NCI-H2196 (cell line): ENCODE measurements at regions not wholly inside any gene's neighbourhood (a gene's known extent, or its start where the extent isn't known, plus 50 kb on each side); places are given as distances from the start of the nearest gene placed in this dataset.

Experiments
- DNase-seq: peaks from one replicate; lab custom pipeline; 2025; ENCODE audit not compliant: unreplicated experiment; lab: John Stamatoyannopoulos, UW

DNA sequence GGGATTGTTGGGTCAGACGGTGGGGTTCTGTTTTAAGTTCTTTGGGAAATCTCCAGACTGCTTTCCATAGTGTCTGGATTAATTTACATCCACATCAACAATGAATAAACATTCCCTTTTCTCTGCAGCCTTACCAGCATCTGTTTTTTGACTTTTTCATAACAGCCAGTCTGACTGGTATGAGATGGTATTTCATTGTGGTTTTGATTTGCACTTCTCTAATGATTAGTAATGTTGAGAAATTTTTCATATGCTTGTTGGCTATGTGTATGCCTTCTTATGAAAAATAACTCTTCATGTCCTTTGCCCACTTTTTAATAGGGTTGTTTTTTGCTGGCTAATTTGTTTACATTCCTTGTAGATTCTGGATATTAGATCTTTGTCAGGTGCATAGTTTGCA is 140.8 kb upstream of the CNTN1 start:
- no peak for DNase-seq

DNA sequence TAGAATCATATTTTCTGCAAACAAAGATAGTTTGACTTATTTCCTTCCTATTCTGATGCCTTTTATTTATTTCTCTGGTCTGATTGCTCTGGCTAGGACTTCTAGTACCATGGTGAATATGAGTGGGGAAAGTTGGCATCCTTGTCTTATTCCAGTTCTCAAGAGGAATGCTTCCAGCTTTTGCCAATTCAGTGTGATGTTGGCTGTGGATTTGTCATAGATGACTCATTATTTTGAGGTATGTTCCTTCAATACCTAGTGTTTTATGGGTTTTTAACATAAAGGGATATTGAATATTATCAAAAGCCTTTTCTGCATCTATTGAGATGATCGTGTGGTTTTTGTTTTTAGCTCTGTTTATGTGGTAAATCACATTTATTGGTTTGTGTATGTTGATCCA is 139.4 kb upstream of the CNTN1 start:
- no peak for DNase-seq

- no peak for DNase-seq
Observed at GRCh38 chr12:40557980-40558379, 134.3 kb upstream of the CNTN1 start.

GRCh38 chr12:40559865-40560264 is 132.4 kb upstream of the CNTN1 start:
- DNase-seq, result no peak

GRCh38 chr12:40560848-40561247 is 131.4 kb upstream of the CNTN1 start:
- DNase-seq, result no peak

DNA sequence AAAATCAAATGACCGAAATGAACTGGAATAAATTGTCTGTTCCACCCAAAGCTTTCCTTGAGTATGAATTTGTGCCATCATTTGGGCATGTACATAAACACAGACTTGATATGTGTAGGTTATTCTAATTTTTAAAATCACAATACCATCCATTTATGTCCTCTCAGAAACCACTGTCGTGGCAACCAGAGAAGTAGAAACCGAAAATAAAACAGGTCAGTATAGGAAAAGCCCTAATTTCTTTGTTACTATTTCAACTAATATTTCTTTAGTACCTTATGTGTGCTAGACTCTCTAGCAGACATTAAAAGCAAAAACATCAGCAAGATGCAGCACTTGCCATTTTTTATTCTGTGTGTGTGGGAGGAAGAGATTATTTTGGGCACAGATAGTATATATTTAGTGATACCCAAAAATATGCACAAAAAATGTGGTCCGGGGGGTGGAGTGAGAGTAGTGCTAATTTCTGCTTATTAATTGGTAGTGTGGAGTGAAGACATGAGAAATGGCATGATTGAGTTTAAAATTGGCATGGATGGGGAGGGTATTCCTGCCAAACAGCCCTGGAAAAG is 130.8 kb upstream of the CNTN1 start:
- DNase-seq, result no peak

DNA sequence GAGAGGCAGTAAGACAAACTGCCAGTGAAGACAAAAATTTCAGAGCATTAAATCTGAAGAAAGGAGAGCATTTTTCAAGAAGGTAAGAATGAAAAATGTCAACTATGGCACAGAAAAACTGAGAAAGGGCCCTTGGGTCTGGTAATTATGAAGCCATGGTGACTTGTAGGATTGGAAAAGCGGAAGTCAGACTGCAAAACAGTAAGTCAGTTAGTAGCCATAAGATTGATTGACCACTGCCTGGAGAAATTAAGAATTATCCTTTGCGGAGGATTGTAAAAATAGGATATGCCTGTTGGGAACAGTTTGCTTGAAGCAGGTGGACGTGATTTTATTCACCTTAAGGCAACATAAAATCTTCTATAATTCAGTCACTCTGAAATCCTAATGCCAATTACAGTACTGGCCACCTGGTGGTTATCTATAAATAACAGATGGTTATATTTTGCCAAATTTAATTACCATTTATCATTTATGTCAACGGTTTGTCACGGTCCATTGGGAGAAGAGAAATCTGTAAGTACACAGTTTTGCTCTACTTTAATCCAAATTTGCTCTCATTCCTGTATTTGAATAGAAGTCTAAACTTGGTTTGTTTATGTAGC is 127.1 kb upstream of the CNTN1 start:
- no peak for DNase-seq

DNA sequence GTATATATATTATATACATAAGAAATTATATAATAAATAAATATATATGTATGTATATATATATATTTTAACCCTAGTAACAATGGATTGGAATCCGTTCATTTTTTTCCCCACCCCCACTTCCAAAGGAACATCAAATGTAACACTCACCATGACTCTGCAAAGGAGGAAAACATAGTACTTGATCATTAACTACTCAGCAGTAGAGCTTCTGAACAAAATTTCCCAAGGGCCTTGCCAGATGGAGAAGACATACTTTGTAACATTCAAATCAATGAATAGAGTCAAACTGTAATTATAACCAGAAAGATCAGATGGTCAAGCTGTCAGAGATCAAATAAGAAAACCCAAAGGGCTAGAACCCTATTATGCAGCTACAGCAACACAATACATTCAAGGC is 126.0 kb upstream of the CNTN1 start:
- DNase-seq, result no peak

GRCh38 chr12:40569626-40570179 is 122.5 kb upstream of the CNTN1 start:
- no peak for DNase-seq

- no peak for DNase-seq
Observed at GRCh38 chr12:40573024-40573423, 119.2 kb upstream of the CNTN1 start.

- DNase-seq, result no peak
Observed at GRCh38 chr12:40575987-40576386, 116.3 kb upstream of the CNTN1 start.

- no peak for DNase-seq
Observed at GRCh38 chr12:40577834-40578233, 114.4 kb upstream of the CNTN1 start.

- no peak for DNase-seq
Observed at GRCh38 chr12:40579687-40580086, 112.6 kb upstream of the CNTN1 start.

- no peak for DNase-seq
Observed at GRCh38 chr12:40580346-40580745, 111.9 kb upstream of the CNTN1 start.

- DNase-seq, result no peak
Observed at GRCh38 chr12:40581889-40582288, 110.3 kb upstream of the CNTN1 start.

GRCh38 chr12:40583743-40584142 is 108.5 kb upstream of the CNTN1 start:
- DNase-seq, result no peak

DNA sequence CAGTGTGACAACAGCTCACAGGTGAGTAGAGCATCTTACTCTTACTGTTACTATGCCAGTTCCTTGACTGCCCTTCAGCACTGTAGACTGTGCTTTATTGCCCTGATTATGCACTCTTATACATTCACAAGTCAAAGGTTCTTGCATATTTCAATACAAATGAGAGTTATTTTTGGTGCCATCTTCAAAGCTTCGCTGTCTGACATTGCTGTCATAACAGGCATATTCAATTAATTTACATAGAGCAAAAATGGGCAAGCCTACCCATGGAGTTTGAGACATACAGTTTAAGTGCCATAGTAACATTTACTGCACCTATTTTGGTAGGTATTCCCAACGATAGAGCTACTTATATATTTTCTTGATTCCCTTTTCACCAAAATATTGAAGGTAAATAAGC is 107.5 kb upstream of the CNTN1 start:
- no peak for DNase-seq

GRCh38 chr12:40586823-40587222 is 105.4 kb upstream of the CNTN1 start:
- DNase-seq, result no peak

DNA sequence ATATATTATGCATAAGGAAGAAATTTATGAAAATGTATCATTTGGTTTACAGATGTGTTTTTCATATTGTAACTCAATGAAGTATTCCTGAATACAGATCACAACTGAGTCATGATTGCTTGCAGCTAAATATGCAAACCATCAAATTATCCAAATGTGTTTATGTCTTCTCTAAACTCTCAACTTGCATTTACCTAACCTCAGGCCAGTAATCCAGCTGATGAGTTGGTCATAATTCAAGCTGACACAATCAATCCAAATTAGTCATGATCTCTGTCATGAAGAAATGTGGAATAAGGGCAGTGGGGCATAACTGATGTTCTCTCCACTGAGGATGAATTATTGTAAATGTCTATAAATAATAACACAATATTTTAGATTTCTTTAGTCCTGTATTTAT is 104.8 kb upstream of the CNTN1 start:
- DNase-seq, result no peak

DNA sequence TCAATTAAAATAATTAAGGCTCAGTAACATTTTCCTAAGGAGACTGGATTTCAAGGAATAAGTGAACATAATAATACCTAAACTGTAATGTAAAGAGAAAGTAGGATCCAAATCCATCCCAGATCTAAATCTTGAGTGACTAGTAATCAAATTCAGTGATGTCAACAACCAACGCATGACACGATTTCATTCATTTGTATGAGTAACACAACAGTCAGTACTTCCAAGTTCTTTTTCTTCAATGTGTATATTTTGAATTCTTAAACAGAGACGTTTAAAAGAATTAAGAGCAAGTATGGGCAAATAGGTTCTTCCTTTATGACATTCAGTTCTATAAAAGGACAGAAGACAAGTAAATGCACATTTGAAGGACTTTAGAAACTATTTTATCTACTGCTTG is 104.3 kb upstream of the CNTN1 start:
- DNase-seq, result no peak

DNA sequence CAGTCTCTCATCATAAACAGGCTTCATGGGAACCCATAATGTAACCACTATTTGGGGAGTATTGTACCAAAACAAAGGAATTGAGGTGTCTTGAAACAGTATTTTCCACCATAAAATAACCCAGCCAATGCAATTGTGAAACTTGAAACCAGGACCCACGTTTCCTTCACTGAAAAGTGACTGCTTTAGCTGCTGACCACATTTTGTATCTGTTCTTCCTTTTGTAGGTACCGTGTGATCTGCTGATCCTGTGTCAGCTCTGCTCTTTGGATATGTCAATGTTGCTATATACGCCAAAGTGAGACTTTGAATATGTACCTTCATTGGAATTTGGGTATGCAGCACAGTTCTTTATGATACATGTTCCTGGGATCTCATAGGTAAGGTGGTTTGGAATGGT is 95.1 kb upstream of the CNTN1 start:
- no peak for DNase-seq

DNA sequence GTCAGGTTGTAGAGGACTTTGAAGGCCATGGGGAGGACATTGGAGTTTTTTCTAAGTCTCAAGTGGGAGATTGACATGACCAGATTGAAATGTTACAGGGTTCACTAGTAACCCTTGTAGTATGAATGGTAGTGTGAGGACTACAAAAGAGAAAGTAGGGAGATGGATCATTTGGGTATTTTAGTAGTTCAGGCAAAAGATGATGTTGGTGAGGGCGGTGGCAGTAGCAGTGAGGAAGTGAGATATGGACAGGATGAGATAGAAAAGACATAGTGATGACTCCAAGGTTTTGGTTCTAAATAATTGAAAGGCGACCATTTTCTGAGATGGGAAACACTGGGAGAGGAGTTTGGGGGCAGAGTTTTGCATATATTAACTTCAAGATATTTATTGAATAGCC is 94.2 kb upstream of the CNTN1 start:
- DNase-seq, result no peak

DNA sequence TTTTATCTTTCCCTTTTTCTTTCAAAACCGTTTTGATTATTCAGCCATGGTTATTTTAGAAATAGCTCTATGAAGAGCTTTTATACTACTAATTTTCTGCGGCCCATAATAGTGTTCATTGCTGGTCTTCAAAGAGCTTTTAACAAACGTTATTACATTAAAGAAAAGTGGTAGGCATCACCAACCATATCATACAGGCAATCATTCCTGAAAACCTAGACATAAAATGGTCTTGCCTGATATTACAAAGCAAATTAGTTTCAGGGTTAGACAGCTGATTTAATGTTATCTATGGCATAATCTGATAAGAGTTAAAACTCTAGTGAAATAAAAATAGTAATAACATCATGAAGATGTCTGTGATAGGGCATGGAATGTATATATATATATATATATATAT is 89.7 kb upstream of the CNTN1 start:
- no peak for DNase-seq
